Frontal cortex (tissue), 3 donors: ENCODE measurements at regions not wholly inside any gene's neighbourhood (a gene's known extent, or its start where the extent isn't known, plus 50 kb on each side); places are given as distances from the start of the nearest gene placed in this dataset.

Experiments used
- DNase-seq, 2 donors: peaks; one replicate each; pipeline ENCODE4 v3.0.0; 2012; ENCODE audit warnings: low spot score in 2 of 2
- FAIRE-seq: peaks from 2 replicates; lab custom pipeline; 2012; peaks lifted over from hg19 to GRCh38; lab: Jason Lieb, UNC
- donor health status: control.
- donor health status: control.
- donor health status: control.

GRCh38 chr9:13396418-13396817 lies 116.9 kb upstream of the MPDZ start:
- no peak for FAIRE-seq

GRCh38 chr9:13395156-13395555 lies 115.7 kb upstream of the MPDZ start:
- DNase-seq (no peak), FAIRE-seq (no peak)

More at GRCh38 chr9:13396418-13396817, 116.9 kb upstream of the MPDZ start:
- no peak for DNase-seq

DNA sequence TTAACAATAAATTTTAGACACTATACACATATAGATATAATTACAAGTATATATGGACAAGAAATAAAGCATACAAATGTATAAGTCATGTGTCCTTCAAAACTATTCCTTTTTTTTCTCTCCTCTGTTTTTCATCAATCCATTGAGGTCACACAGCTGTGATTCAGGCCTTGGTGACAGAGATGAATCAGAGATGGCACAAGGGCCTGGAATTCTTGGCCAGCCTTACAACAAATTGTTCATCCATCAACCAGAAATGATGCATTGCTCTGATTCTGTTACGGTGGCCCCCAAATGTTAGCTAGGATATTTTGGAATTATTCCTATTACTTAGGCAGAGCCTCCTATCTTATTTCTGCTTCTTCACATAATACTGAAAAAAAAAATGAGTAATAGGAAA lies 108.7 kb upstream of the MPDZ start:
- DNase-seq (no peak), FAIRE-seq (no peak)

GRCh38 chr9:13387734-13388067 lies 108.2 kb upstream of the MPDZ start:
- FAIRE-seq (no peak), DNase-seq (no peak)

DNA sequence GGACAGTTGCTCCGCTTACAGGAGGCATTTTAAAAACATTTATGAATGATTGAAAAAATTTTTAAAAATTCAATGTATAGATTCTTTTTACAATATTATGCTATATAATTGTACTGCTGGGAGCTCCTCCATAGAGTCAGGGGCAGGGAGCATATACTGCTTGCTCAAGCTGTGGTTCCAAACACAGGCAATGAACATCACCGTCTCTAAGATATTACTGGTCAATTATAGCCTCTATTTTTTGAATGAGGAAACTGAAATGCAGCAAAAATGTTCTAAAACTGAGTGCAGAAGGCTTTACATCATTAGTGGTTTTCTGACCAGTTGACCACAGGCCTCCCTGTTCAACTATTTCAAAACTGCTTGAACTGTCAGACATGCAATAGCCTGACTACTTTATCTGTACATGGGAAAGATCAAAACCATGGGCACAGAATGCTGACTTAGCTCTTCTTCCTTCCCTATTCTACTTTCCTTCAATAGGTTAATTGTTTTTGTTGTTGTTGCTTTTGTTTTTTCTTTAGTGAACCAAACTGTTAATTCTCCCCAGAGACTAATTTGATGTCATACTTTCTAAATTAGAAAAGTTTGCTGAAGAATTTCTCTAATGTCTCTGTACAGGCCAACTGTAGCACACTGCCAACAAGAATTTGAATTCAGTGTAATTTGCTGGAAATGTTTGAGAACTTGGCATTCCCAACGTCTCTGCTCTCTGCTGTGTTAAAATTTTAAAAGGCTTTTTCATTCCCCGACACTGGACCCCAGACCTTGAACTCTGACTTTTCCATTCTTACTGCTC lies 107.6 kb upstream of the MPDZ start:
- no peak for FAIRE-seq
- no peak for DNase-seq

DNA sequence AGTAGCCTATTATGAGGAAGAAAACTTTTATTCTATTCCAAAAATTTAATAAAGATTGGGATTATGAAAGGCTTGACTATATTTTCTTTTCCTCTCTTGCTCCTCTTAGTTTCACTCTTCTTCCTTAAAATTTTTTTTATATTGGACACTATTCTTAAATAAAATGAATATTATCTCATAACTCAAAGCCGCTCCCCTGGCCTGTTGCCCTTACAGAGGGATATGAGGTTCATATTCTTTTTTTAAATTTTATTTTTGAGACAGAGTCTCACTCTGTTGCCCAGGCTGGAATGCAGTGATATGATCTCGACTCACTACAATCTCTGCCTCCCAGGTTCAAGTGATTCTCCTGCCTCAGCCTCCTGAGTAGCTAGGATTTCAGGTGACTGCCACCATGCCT lies 106.8 kb upstream of the MPDZ start:
- DNase-seq (no peak), FAIRE-seq (no peak)

GRCh38 chr9:13383855-13384254 lies 104.4 kb upstream of the MPDZ start:
- no peak for FAIRE-seq
- no peak for DNase-seq

DNA sequence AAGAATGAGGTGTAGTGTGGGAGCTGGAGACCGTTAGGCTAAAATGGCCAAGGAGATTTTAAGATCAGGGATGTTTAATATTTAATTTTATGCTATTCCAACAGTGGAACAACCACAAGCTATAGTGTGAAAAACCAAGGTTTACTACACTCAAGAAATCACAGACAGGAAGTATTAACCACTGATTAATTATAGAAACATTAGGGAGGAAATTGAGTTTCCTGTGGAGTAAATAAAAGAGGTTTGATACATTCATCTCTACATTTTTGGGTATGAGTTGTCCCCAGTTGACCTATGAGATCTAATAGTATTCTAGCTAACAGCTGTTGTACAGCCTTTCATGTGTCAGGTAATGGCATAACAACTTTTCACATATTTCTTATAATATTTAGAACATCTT lies 103.7 kb upstream of the MPDZ start:
- DNase-seq (no peak), FAIRE-seq (no peak)

DNA sequence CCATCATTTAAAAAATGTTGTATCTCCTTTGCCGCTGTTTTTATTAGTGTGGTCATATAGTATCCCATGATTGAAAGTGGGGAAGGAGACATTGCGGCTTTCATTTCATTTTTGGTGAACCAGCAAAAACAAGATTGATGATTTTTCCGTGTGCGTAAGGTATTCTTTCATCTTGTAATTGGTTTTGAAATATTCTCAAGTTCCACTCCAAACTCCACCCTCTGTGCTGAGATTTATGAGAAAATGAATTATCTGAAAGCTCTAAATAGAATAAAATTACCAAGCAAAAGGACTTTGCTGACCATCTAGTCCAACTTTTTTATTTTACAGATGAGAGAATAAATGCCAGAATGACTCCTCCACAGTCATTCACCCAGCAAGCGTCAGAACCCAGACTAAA lies 103.1 kb upstream of the MPDZ start:
- FAIRE-seq (no peak), DNase-seq (no peak)

DNA sequence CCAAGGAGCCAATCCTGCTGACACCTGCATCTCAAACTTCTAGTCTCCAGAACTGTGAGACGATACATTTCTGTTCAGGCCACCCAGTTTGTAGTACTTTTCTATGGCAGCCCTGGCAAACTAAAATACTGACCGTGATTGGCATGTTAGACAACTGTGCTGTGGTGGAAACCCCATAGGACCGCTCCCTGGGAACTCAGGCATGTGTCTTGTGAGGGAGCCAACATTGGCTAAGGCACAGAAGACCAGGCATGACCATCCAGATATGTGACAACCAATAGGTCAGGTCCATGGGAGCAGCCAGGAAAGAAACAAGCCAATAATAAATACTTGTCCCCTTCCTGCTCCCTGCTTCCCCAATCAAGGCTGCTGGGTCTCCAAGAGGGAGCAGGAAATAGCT lies 101.4 kb upstream of the MPDZ start:
- DNase-seq: no peak
- FAIRE-seq: no peak

- no peak for DNase-seq
- no peak for FAIRE-seq
These were observed 98.7 kb upstream of the MPDZ start for GRCh38 chr9:13378154-13378553.

- FAIRE-seq: no peak
- DNase-seq: no peak
These were observed 97.9 kb upstream of the MPDZ start for GRCh38 chr9:13377171-13377925.

DNA sequence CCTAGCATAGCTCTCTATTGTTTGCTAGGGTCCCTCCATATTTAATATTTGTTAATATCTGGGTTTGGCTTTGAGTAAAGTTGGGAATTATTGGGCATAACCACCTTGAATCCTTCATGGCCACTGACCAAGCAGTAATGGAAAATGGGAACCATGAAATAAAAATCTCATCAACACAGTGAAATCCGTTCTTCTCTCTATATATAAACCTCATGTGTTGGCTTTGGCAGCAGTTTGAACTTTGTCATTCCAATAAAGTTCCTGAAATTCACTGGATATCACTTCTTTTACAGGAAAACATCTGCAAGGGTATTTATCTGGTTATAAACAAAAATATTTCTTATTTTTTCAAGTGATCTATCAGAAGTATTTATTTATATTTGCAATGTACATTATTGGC lies 93.0 kb upstream of the MPDZ start:
- DNase-seq: no peak
- no peak for FAIRE-seq

DNA sequence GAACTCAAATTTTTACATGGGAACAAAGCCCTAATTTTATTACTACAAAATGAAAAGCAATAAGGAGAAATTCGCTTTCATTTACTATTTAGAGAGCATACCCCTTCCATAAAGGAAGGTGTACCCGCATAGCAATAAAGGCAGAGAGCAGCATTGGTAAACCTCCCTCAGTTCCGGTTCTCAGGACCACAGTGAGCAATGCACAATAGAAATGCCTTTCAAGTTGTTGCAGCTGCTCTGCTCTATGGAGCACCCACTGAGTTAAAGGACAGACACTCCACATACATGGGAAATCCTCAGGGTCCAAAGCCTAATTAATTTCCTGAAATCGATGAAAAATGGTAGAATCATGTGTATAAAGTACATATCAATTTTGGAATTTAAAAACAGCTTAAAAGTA lies 89.9 kb upstream of the MPDZ start:
- FAIRE-seq: no peak

DNA sequence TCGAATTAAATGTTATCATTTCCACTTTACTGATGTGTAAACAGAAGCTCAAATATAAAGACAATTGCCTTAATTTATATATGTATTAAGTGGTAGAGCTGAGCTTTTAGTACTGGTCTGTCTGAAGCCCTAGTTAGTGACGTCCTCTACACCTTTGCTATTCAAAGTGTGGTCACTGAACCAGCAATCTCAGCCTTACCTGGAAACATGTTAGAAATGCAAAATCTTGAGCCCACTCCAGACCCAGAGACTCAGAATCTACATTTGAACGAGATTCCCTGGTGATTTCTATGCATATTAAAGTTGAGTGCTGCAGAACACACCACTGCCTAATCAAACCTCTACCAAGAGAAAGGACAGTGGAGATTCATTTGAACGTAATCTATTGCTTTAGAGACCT lies 88.3 kb upstream of the MPDZ start:
- FAIRE-seq: no peak

More for the DNA sequence above, 89.9 kb upstream of the MPDZ start:
- no peak for DNase-seq

DNA sequence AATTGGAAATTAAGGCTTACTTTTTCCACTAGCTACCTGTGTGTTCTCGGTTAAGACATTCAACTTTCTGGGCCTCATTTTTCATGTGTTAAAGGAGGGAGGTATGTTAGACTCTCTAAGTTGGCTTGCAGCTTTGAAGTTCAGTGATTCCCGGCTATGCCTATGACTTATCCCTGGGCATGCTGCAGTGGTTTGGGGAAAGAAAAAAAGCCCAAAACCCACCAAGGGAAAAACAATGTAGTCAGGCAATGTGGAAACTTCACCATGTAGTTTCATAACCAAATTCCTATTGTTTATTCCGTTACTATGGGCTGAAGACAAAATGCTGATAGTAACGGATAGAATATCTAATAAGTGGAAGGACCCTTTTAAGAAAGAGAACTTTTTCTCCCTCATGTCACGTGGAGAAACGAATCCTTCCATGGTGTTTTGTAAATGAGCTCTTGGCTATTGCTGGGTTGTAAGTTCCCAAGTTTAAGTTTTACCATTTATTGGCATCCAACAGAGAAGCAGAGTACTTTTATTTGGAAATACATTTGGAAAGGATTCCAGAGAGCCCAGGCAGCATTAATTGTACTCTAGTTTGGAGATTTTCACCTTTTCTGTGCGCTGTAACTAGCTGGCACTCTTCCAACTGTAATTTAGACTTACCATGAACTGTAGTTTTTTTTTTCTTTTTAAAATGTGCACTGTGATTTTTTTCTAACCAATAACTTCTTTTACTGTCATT lies 84.9 kb upstream of the MPDZ start:
- DNase-seq (no peak), FAIRE-seq (no peak)

More for the DNA sequence above, 88.3 kb upstream of the MPDZ start:
- no peak for DNase-seq

DNA sequence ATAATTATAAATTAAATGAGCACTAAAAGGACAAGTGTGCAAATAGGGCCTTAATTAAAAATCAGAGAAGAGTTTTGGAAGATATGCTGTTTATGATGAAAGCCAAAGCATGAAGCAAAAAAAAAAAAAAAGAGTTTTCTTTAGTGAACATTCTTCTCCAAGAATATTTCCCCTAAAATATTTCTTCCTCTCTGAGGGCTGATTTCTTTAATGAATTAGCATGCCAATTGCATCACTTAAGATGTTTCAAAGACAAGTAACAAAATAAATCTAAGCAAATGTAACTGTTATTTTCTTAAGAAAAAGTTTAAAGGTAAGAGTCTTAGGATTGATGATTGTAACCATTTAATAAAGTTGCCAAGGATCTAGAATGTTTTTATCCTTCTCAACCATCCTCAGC lies 81.6 kb upstream of the MPDZ start:
- DNase-seq (no peak), FAIRE-seq (no peak)

DNA sequence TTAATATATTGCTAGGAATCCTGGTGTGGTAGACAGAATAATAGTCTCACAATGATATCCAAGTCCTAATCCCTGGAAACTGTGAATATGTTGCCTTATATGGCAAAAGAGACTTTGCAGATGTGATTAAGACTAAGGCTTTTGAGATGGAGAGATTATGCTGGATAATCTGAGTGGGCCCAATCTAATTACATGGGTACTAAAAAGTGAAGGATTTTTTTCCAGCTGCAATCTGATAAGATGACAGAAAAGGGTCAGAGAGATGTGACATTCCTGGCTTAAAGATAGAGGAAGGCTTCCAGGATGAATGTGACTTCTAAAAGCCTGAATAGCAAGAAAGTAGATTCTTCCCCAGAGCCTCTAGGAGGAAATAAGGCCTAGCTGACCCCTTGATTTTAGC lies 80.7 kb upstream of the MPDZ start:
- no peak for DNase-seq
- no peak for FAIRE-seq

GRCh38 chr9:13358128-13358527 lies 78.6 kb upstream of the MPDZ start:
- no peak for FAIRE-seq
- DNase-seq: no peak

- FAIRE-seq: no peak
- no peak for DNase-seq
These were observed 75.2 kb upstream of the MPDZ start for GRCh38 chr9:13354733-13355132.

GRCh38 chr9:13352451-13352979 lies 73.0 kb upstream of the MPDZ start:
- DNase-seq: no peak
- FAIRE-seq: no peak
